ENCODE measurements at regions not wholly inside any gene's neighbourhood (a gene's known extent, or its start where the extent isn't known, plus 50 kb on each side); places are given as distances from the start of the nearest gene placed in this dataset.

- 88% methylated on average over 4 of the region's 4 CpGs; no CpG with 5 or more reads in 1 of the 2 experiments for WGBS, 2 experiments (ENCODE audit: extremely low coverage in 1 of 2, insufficient coverage in 1 of 2, insufficient read length in 1 of 2, insufficient replicate concordance in 2 of 2, low coverage in 1 of 2, low lambda C conversion rate in 2 of 2, missing lambda C conversion rate in 1 of 2)
- CTCF ChIA-PET (ENCODE audit: partially characterized antibody), result interaction anchor here (0.9 to 1.4 kb wide), 2 partner anchors 17 to 20 kb away, joined by 3 to 4 read pairs; no protein-coding TSS in a partner anchor
- TF ChIP-seq NRF1 (IDR thresholded peaks at IDR 0.05; ENCODE audit: low read depth, low read length), result no peak
- no peak for TF ChIP-seq ASH2L (IDR thresholded peaks at IDR 0.05; ENCODE audit: low read length)
- no peak for TF ChIP-seq CEBPB (IDR thresholded peaks at IDR 0.05; ENCODE audit: low read depth, low read length)
- no peak for TF ChIP-seq E2F6 (IDR thresholded peaks at IDR 0.05)
- no peak for TF ChIP-seq CBX5 (IDR thresholded peaks at IDR 0.05; ENCODE audit: low read depth, low read length)
- no peak for TF ChIP-seq MAFK (IDR thresholded peaks at IDR 0.05; ENCODE audit: low read depth, low read length)
- TF ChIP-seq EZH2 (IDR thresholded peaks at IDR 0.05; ENCODE audit: low read depth, low read length, severe bottlenecking), result no peak
- no peak for TF ChIP-seq MAX (IDR thresholded peaks at IDR 0.05)
- TF ChIP-seq SP1 (IDR thresholded peaks at IDR 0.05; ENCODE audit: low read depth, low read length), result no peak
- TF ChIP-seq HDAC6 (IDR thresholded peaks at IDR 0.05; ENCODE audit: low read depth, low read length), result no peak
- no peak for TF ChIP-seq TAF7 (optimal IDR thresholded peaks at IDR 0.05; ENCODE audit: borderline replicate concordance, low read depth, low read length)
- TF ChIP-seq POLR2A (IDR thresholded peaks at IDR 0.05; ENCODE audit: control extremely low read depth in 1 of 2, low read depth in 2 of 2, low read length in 2 of 2), result no peak
- no peak for TF ChIP-seq CTBP2 (IDR thresholded peaks at IDR 0.05; ENCODE audit: borderline replicate concordance, insufficient read depth, insufficient read length, low read length)
- TF ChIP-seq CHD2 (IDR thresholded peaks at IDR 0.05; ENCODE audit: low read length), result no peak
- no peak for TF ChIP-seq TCF12 (IDR thresholded peaks at IDR 0.05; ENCODE audit: low read depth, low read length)
Observed at GRCh38 chr7:67361150-67361549, 364.5 kb downstream of the TYW1 start.

More at GRCh38 chr7:67361150-67361549, 364.5 kb downstream of the TYW1 start:
- DNase-seq (ENCODE audit: low read depth in 1 of 2, low spot score in 2 of 2), result no peak
- no peak overlapping the region for H2BK20ac ChIP-seq (ENCODE audit: low read length)
- H3K27me3 ChIP-seq (replicated peaks in 1 of 4; ENCODE audit: control insufficient read depth in 3 of 4, extremely low read depth in 1 of 4, insufficient read depth in 3 of 4, low read length in 3 of 4), result no peaks in the 10 kb centered on the region
- H3K23me2 ChIP-seq (ENCODE audit: low read depth, low read length), result no peaks in the 10 kb centered on the region
- H4K8ac ChIP-seq (ENCODE audit: extremely low read depth, insufficient read depth, low read length), result no peak overlapping the region
- no peak overlapping the region for H4K5ac ChIP-seq (ENCODE audit: insufficient read length, low read depth, low read length)
- no peaks in the 10 kb centered on the region for H3K79me1 ChIP-seq (ENCODE audit: low read depth, low read length)
- H3K9me3 ChIP-seq (ENCODE audit: insufficient read depth in 2 of 2, low read depth in 1 of 2, low read length in 1 of 2), result peaks cover 8 to 9% of the 10 kb centered on the region in 2 experiments; a peak in 3 of 4 replicates
- no peaks in the 10 kb centered on the region for H4K20me1 ChIP-seq (replicated peaks in 1 of 2; ENCODE audit: control insufficient read depth in 1 of 2, insufficient read depth in 2 of 2, low read length in 2 of 2)
- no peak overlapping the region for H2BK5ac ChIP-seq (ENCODE audit: low read depth, low read length)
- no peaks in the 10 kb centered on the region for H3K36me3 ChIP-seq (ENCODE audit: control insufficient read depth in 2 of 4, insufficient read depth in 4 of 4, low read length in 3 of 4)
- no peak overlapping the region for H2AFZ ChIP-seq (ENCODE audit: low read length)
- no peaks in the 10 kb centered on the region for H3K4me1 ChIP-seq (replicated peaks in 1 of 4; ENCODE audit: control insufficient read depth in 3 of 4, insufficient read depth in 4 of 4, low read length in 3 of 4)
- no peak overlapping the region for H2BK12ac ChIP-seq (ENCODE audit: low read depth, low read length)
- no peak overlapping the region for H2BK15ac ChIP-seq (ENCODE audit: low read length)
- no peak overlapping the region for H3K4me3 ChIP-seq (ENCODE audit: extremely low read depth in 1 of 4, insufficient read depth in 2 of 4, low read depth in 3 of 4, low read length in 4 of 4)
- no peak overlapping the region for H3K23ac ChIP-seq (ENCODE audit: insufficient read length)
- no peak overlapping the region for H3K4me2 ChIP-seq (ENCODE audit: insufficient read depth in 1 of 2, low read depth in 2 of 2, low read length in 2 of 2)
- no peak overlapping the region for H3K56ac ChIP-seq (replicated peaks; ENCODE audit: insufficient read length, low read depth, low read length)
- no peak overlapping the region for H3K9ac ChIP-seq (replicated peaks in 1 of 4; ENCODE audit: extremely low read depth in 1 of 4, low read depth in 3 of 4, low read length in 3 of 4)
- H2BK120ac ChIP-seq (replicated peaks; ENCODE audit: low read depth, low read length), result no peak overlapping the region
- H3K79me2 ChIP-seq (ENCODE audit: control insufficient read depth in 1 of 2, insufficient read depth in 2 of 2, low read length in 2 of 2), result no peaks in the 10 kb centered on the region
- no peak overlapping the region for H3K14ac ChIP-seq (ENCODE audit: insufficient read length)
- H3K4ac ChIP-seq (replicated peaks; ENCODE audit: insufficient read length, low read depth, low read length), result no peak overlapping the region
- no peak overlapping the region for H4K91ac ChIP-seq (replicated peaks; ENCODE audit: insufficient read length, low read length)
- H2AK5ac ChIP-seq (ENCODE audit: low read depth, low read length), result no peak overlapping the region
- POLR2A ChIA-PET (ENCODE audit: partially characterized antibody), result no interaction called here
- H3K27ac ChIP-seq (ENCODE audit: low read depth, low read length), result no peak overlapping the region
- no peak for FAIRE-seq
- H3K18ac ChIP-seq (ENCODE audit: extremely low read depth, low read length), result no peak overlapping the region

All from H1 (cell line).